Endothelial cell of umbilical vein (primary cell): ENCODE measurements at regions not wholly inside any gene's neighbourhood (a gene's known extent, or its start where the extent isn't known, plus 50 kb on each side); places are given as distances from the start of the nearest gene placed in this dataset.
"Not testable (repeated sequence)": the region's sequence is repeated elsewhere in the genome, so short reads cannot be mapped to it uniquely, and the experiment has no call there.

Source experiments
- BruUV-seq: library from RNA; stranded (reverse); fragments of 400-500 nt; replicated peaks from 2 replicates; lab custom pipeline; 2021; lab: Mats Ljungman, UMichigan
- CTCF ChIA-PET: fragments of 300-600, 350-600 bp; sonication (Branson Sonifier 250); formaldehyde crosslinking; loops from one replicate; lab custom pipeline; 2021; ENCODE audit warnings: antibody characterized with exemption, inconsistent platforms; lab: Charles Lee
- POLR2A ChIA-PET: fragments of 300-600, 350-600 bp; sonication (Branson Sonifier 250); formaldehyde crosslinking; loops from one replicate; lab custom pipeline; 2021; ENCODE audit warnings: antibody characterized with exemption, inconsistent platforms; lab: Charles Lee
- DNase-seq: peaks from one replicate; pipeline ENCODE4 v3.0.0-alpha.2; 2011; ENCODE audit warnings: low read depth, low spot score
- FAIRE-seq: peaks from 2 replicates; lab custom pipeline; 2011; peaks lifted over from hg19 to GRCh38; lab: Jason Lieb, UNC
- H2AFZ ChIP-seq: 2 replicates; pipeline ENCODE4 v1.6.0; 2012; ENCODE audit warnings: low read depth, low read length, control low read depth, inconsistent platforms
- H3K27ac ChIP-seq: 2 replicates; pipeline ENCODE4 v1.5.1; 2011; ENCODE audit warnings: low read depth, mild to moderate bottlenecking, control low read depth, low read length, moderate library complexity; ENCODE audit not compliant: insufficient read depth
- H3K27me3 ChIP-seq, 2 experiments: 2 replicates each; pipeline versions ENCODE4 v1.6.0 to v1.6.1; 2011; ENCODE audit warnings: low read length in 2 of 2, mixed read lengths in 1 of 2; ENCODE audit not compliant: control insufficient read depth in 2 of 2, insufficient read depth in 2 of 2
- H3K36me3 ChIP-seq, 2 experiments: 2 replicates in 1 of 2; 3 replicates in 1 of 2; pipeline ENCODE4 v1.5.1; 2011; ENCODE audit warnings: low read length in 2 of 2, mild to moderate bottlenecking in 1 of 2, moderate library complexity in 1 of 2; ENCODE audit not compliant: control insufficient read depth in 2 of 2, insufficient read depth in 2 of 2; ENCODE audit errors: extremely low read depth in 1 of 2
- H3K4me1 ChIP-seq: 3 replicates; pipeline ENCODE4 v1.5.1; 2011; ENCODE audit warnings: mild to moderate bottlenecking, low read length; ENCODE audit not compliant: control insufficient read depth, insufficient read depth; ENCODE audit errors: extremely low read depth
- H3K4me2 ChIP-seq: 2 replicates; pipeline ENCODE4 v1.6.1; 2011; ENCODE audit warnings: low read length, control low read depth, mixed read lengths; ENCODE audit not compliant: insufficient read depth
- H3K4me3 ChIP-seq, 3 experiments: fragments of 200-600 bp in 1 of 3; sonication (generic), shearing (Covaris generic) in 1 of 3; replicated peaks in 1 of 3; 2 replicates each; pipeline ENCODE4 v1.5.1; 2011 to 2016; ENCODE audit warnings: control low read depth in 3 of 3, low read length in 3 of 3, mild to moderate bottlenecking in 2 of 3, inconsistent platforms in 1 of 3, low read depth in 1 of 3, moderate library complexity in 1 of 3; ENCODE audit not compliant: insufficient read depth in 1 of 3
- H3K79me2 ChIP-seq: 2 replicates; pipeline ENCODE4 v1.6.0; 2012; ENCODE audit warnings: low read length, inconsistent platforms; ENCODE audit not compliant: control insufficient read depth, insufficient read depth
- H3K9ac ChIP-seq: replicated peaks from 2 replicates; pipeline ENCODE3; 2011; ENCODE audit warnings: low read length, control low read depth; ENCODE audit not compliant: insufficient read depth; ENCODE audit errors: extremely low read depth
- H3K9me1 ChIP-seq: replicated peaks from 3 replicates; pipeline ENCODE4 v1.6.0; 2011; ENCODE audit warnings: mild to moderate bottlenecking, low read length; ENCODE audit not compliant: control insufficient read depth, insufficient read depth; ENCODE audit errors: extremely low read depth
- H3K9me3 ChIP-seq: replicated peaks from 2 replicates; pipeline ENCODE4 v1.5.1; 2012; ENCODE audit warnings: low read length, inconsistent platforms; ENCODE audit not compliant: control insufficient read depth, insufficient read depth
- H4K20me1 ChIP-seq: replicated peaks from 2 replicates; pipeline ENCODE3; 2011; ENCODE audit warnings: mild to moderate bottlenecking, low read length; ENCODE audit not compliant: control insufficient read depth, insufficient read depth; ENCODE audit errors: extremely low read depth
- EZH2 ChIP-seq: IDR thresholded peaks from 2 replicates; pipeline ENCODE4 v1.6.1; 2012; ENCODE audit warnings: borderline replicate concordance, low read depth, mild to moderate bottlenecking, moderate library complexity, low read length, inconsistent platforms; ENCODE audit not compliant: severe bottlenecking
- GATA2 ChIP-seq: IDR thresholded peaks from 2 replicates; pipeline ENCODE4 v1.7.0; 2011; ENCODE audit warnings: low read depth, mild to moderate bottlenecking, moderate library complexity, mixed read lengths, low read length; ENCODE audit not compliant: insufficient read length, insufficient read depth
- MYC ChIP-seq: IDR thresholded peaks from one replicate; pipeline ENCODE4 v1.6.1; 2011; ENCODE audit warnings: mild to moderate bottlenecking, low read depth, low read length
- POLR2A ChIP-seq: IDR thresholded peaks from 2 replicates; pipeline ENCODE4 v1.6.1; 2012; ENCODE audit warnings: low read depth, mild to moderate bottlenecking, control low read depth, low read length
- POLR2AphosphoS5 ChIP-seq: IDR thresholded peaks from 2 replicates; pipeline ENCODE4 v1.6.1; 2012; ENCODE audit warnings: low read depth, mild to moderate bottlenecking, control low read depth, low read length, moderate library complexity; ENCODE audit not compliant: insufficient read depth
- dilution Hi-C: fragments of 300-500 bp; cut with MboI; formaldehyde crosslinking; loops from one replicate; pipeline ENCODE4 v1.15.0; 2019; ENCODE audit warnings: low sequenced_read_pairs; ENCODE audit not compliant: extremely low pct_ligation_motif_present
- intact Hi-C: fragments of 100-400 bp; cut with micrococcal nuclease; formaldehyde crosslinking; loops from one replicate; pipeline ENCODE4 v1.10.0; 2022
- TF ChIP-seq, protein P1 (sequence below), 2 donors: IDR thresholded peaks; 1 replicate in 1 of 2; 2 replicates in 1 of 2; pipeline ENCODE4 v1.5.1; 2011; ENCODE audit warnings: low read length in 2 of 2, mild to moderate bottlenecking in 2 of 2, moderate library complexity in 2 of 2, control low read depth in 1 of 2, inconsistent platforms in 1 of 2, low read depth in 1 of 2; ENCODE audit not compliant: insufficient read depth in 1 of 2; ENCODE audit errors: extremely low read depth in 1 of 2
- TF ChIP-seq, protein P2 (sequence below): IDR thresholded peaks from 2 replicates; pipeline ENCODE4 v1.6.1; 2011; ENCODE audit not compliant: insufficient read depth, insufficient read length

DNA sequence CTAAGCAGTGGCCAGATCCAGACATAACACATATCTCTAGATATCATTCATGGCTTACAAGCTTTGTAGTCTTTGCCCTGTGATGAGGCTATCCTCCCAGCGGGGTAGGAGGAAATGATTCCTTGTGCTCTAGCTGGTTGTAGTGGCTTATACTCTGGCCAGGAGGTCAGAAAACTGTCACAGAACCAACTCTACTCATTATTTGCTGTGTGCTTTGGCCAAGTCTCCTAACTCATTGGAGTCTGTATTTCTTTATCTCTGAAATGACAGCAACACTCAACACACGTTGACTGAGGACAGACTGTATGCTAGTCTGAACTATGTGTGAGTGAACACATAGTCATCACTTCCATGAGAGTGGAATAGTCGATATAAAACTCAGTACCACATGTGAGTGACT is 116.7 kb upstream of the F3 start:
- H3K27me3 ChIP-seq: no peaks in the 10 kb centered on the region
- FAIRE-seq (no peak), DNase-seq (no peak)
- H3K9me1 ChIP-seq: no peaks in the 10 kb centered on the region
- intact Hi-C loops (no loop called here), dilution Hi-C loops (no loop called here)
- no peak overlapping the region for H3K4me2 ChIP-seq
- H3K36me3 ChIP-seq: no peaks in the 10 kb centered on the region
- no peaks in the 10 kb centered on the region for H4K20me1 ChIP-seq
- TF ChIP-seq MYC: no peak
- TF ChIP-seq POLR2A: no peak
- TF ChIP-seq GATA2: no peak
- no peak for TF ChIP-seq EZH2
- TF ChIP-seq, protein P1, sequence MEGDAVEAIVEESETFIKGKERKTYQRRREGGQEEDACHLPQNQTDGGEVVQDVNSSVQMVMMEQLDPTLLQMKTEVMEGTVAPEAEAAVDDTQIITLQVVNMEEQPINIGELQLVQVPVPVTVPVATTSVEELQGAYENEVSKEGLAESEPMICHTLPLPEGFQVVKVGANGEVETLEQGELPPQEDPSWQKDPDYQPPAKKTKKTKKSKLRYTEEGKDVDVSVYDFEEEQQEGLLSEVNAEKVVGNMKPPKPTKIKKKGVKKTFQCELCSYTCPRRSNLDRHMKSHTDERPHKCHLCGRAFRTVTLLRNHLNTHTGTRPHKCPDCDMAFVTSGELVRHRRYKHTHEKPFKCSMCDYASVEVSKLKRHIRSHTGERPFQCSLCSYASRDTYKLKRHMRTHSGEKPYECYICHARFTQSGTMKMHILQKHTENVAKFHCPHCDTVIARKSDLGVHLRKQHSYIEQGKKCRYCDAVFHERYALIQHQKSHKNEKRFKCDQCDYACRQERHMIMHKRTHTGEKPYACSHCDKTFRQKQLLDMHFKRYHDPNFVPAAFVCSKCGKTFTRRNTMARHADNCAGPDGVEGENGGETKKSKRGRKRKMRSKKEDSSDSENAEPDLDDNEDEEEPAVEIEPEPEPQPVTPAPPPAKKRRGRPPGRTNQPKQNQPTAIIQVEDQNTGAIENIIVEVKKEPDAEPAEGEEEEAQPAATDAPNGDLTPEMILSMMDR (IDR thresholded peaks at IDR 0.05; ENCODE audit: extremely low read depth in 1 of 2, insufficient read depth in 1 of 2, low read depth in 1 of 2, low read length in 2 of 2): no peak
- no peak for TF ChIP-seq POLR2AphosphoS5
- TF ChIP-seq, protein P2, sequence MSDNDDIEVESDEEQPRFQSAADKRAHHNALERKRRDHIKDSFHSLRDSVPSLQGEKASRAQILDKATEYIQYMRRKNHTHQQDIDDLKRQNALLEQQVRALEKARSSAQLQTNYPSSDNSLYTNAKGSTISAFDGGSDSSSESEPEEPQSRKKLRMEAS: no peak
- H3K79me2 ChIP-seq: no peaks in the 10 kb centered on the region
- no peaks in the 10 kb centered on the region for H3K9me3 ChIP-seq
- H3K4me1 ChIP-seq: peaks cover 10% of the 10 kb centered on the region
- BruUV-seq: no TSS peak
- ChIA-PET CTCF (no interaction called here), POLR2A (no interaction called here)
- H2AFZ ChIP-seq: no peak overlapping the region
- H3K4me3 ChIP-seq: no peak overlapping the region
- no peak overlapping the region for H3K27ac ChIP-seq
- H3K9ac ChIP-seq: no peak overlapping the region

DNA sequence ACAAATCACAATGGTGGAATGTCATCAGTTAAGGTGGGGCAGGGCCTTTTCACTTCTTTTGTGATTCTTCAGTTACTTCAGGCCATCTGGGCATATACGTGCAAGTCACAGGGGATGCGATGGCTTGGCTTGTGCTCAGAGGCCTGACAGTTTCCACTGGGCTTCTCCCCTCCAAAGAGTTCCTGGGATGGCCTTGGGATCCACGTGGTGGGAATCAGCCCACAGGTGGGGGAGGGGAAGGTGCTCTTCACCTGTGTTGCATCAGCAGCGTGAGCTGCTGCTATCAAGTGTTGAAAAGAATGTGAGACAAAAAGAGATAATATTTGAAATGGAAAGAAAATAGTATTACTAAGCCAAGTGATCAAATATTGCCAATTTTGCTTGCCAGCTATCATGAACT is 116.2 kb upstream of the F3 start:
- H3K9me3 ChIP-seq, DNase-seq, H3K79me2 ChIP-seq, H3K27me3 ChIP-seq, H3K4me3 ChIP-seq, H3K9ac ChIP-seq, H3K27ac ChIP-seq, H2AFZ ChIP-seq, H3K36me3 ChIP-seq, intact Hi-C loops, H3K9me1 ChIP-seq, dilution Hi-C loops, FAIRE-seq, H4K20me1 ChIP-seq, H3K4me2 ChIP-seq, POLR2A ChIA-PET, BruUV-seq, CTCF ChIA-PET: not testable (repeated sequence)
- H3K4me1 ChIP-seq: peaks cover 10% of the 10 kb centered on the region
